PC-3 (cell line): ENCODE measurements at regions not wholly inside any gene's neighbourhood (a gene's known extent, or its start where the extent isn't known, plus 50 kb on each side); places are given as distances from the start of the nearest gene placed in this dataset.
"Not testable (repeated sequence)": the region's sequence is repeated elsewhere in the genome, so short reads cannot be mapped to it uniquely, and the experiment has no call there.

Source experiments
- ATAC-seq: fragments of 200-7000 bp; cut with Tn5 transposase; 2 replicates; pipeline ENCODE4 v1.9.1; 2020; ENCODE audit warnings: mild to moderate bottlenecking, moderate library complexity
- BruUV-seq: library from RNA; stranded (reverse); fragments of 400-500 nt; replicated peaks from 2 replicates; lab custom pipeline; 2021; lab: Mats Ljungman, UMichigan
- CTCF ChIA-PET: fragments of 300-600 bp; sonication (Branson Sonifier 250); formaldehyde crosslinking; loops from one replicate; lab custom pipeline; 2022; ENCODE audit warnings: antibody characterized with exemption; lab: Charles Lee
- POLR2A ChIA-PET: fragments of 300-600 bp; sonication (Branson Sonifier 250); formaldehyde crosslinking; loops from one replicate; lab custom pipeline; 2022; ENCODE audit warnings: antibody characterized with exemption; ENCODE audit not compliant: unreplicated experiment; lab: Charles Lee
- DNase-seq: peaks from one replicate; pipeline ENCODE4 v3.0.0-alpha.2; 2015
- H2AFZ ChIP-seq: fragments of 300-600 bp; sonication (generic); 2 replicates; pipeline ENCODE4 v1.6.0; 2016; ENCODE audit warnings: antibody characterized with exemption, low read length
- H3F3A ChIP-seq: fragments of 300-600 bp; sonication (generic); one replicate; pipeline ENCODE4 v1.6.0; 2017; ENCODE audit warnings: antibody characterized with exemption, low read length, control low read depth, mild to moderate bottlenecking; ENCODE audit not compliant: unreplicated experiment
- H3K27ac ChIP-seq: fragments of 300-600 bp; sonication (generic); 2 replicates; pipeline ENCODE4 v1.5.1; 2016; ENCODE audit warnings: mild to moderate bottlenecking, low read length
- H3K27me3 ChIP-seq: fragments of 300-600 bp; sonication (generic); 2 replicates; pipeline ENCODE4 v1.6.1; 2016; ENCODE audit warnings: low read length, mixed read lengths
- H3K36me3 ChIP-seq: fragments of 300-600 bp; sonication (generic); 2 replicates; pipeline ENCODE4 v1.6.1; 2016; ENCODE audit warnings: low read depth, mixed run types, low read length, mixed read lengths
- H3K4me1 ChIP-seq: fragments of 300-600 bp; sonication (generic); 2 replicates; pipeline ENCODE4 v1.5.1; 2016; ENCODE audit warnings: low read length; ENCODE audit not compliant: insufficient read depth
- H3K4me2 ChIP-seq: fragments of 300-600 bp; sonication (generic); 2 replicates; pipeline ENCODE4 v1.6.0; 2016; ENCODE audit warnings: low read length
- H3K4me3 ChIP-seq: fragments of 300-600 bp; sonication (generic); 2 replicates; pipeline ENCODE4 v1.5.1; 2016; ENCODE audit warnings: mild to moderate bottlenecking, low read length, mixed read lengths
- H3K79me2 ChIP-seq: fragments of 300-600 bp; sonication (generic); 2 replicates; pipeline ENCODE4 v1.6.1; 2017; ENCODE audit warnings: low read length, mixed read lengths
- H3K9ac ChIP-seq: fragments of 300-600 bp; sonication (generic); 2 replicates; pipeline ENCODE4 v1.6.0; 2016; ENCODE audit warnings: mild to moderate bottlenecking, low read length
- H3K9me2 ChIP-seq: fragments of 300-600 bp; sonication (generic); replicated peaks from 2 replicates; pipeline ENCODE4 v1.6.1; 2016; ENCODE audit warnings: mixed run types, low read length, mixed read lengths
- H3K9me3 ChIP-seq: fragments of 300-600 bp; sonication (generic); 2 replicates; pipeline ENCODE4 v1.6.1; 2016; ENCODE audit warnings: low read length, mixed read lengths
- H4K20me1 ChIP-seq: fragments of 300-600 bp; sonication (generic); 2 replicates; pipeline ENCODE4 v1.6.1; 2016; ENCODE audit warnings: low read length, mixed read lengths
- CTCF ChIP-seq: fragments of 300-600 bp; sonication (generic); conservative IDR thresholded peaks from 2 replicates; pipeline ENCODE4 v1.5.1; 2017; ENCODE audit warnings: antibody characterized with exemption, low read depth, mild to moderate bottlenecking, low read length
- EZH2 ChIP-seq: fragments of 300-600 bp; sonication (generic); IDR thresholded peaks from one replicate; pipeline ENCODE4 v1.6.1; 2017; ENCODE audit warnings: antibody characterized with exemption, mild to moderate bottlenecking, low read length; ENCODE audit not compliant: unreplicated experiment
- EZH2phosphoT487 ChIP-seq: fragments of 300-600 bp; sonication (generic); IDR thresholded peaks from 2 replicates; pipeline ENCODE4 v1.6.1; 2018; ENCODE audit warnings: mild to moderate bottlenecking, antibody characterized with exemption, low read length, borderline replicate concordance
- intact Hi-C: fragments of 100-400 bp; cut with micrococcal nuclease; formaldehyde crosslinking; loops from 2 replicates; pipeline ENCODE4 v1.9.0; 2023

- H3K9ac ChIP-seq: no peak overlapping the region
- H4K20me1 ChIP-seq: no peaks in the 10 kb centered on the region
- POLR2A ChIA-PET: interaction anchor here (0.6 kb wide), 1 partner anchor 533 kb away, joined by 9 read pairs; no protein-coding TSS in a partner anchor
- no peaks in the 10 kb centered on the region for H3K9me3 ChIP-seq
- no peak for DNase-seq
- H3K4me3 ChIP-seq: no peak overlapping the region
- CTCF ChIA-PET: no interaction called here
- no peaks in the 10 kb centered on the region for H3K27me3 ChIP-seq
- H3K4me1 ChIP-seq: peaks cover 9% of the 10 kb centered on the region
- H3K4me2 ChIP-seq: no peak overlapping the region
- intact Hi-C loops: no loop called here
- ATAC-seq: no peak
- H3K27ac ChIP-seq: no peak overlapping the region
- BruUV-seq: no TSS peak
- H3K9me2 ChIP-seq: no peaks in the 10 kb centered on the region
- H3K36me3 ChIP-seq: no peaks in the 10 kb centered on the region
- no peak overlapping the region for H2AFZ ChIP-seq
- no peaks in the 10 kb centered on the region for H3K79me2 ChIP-seq
- no peak for TF ChIP-seq EZH2
- TF ChIP-seq CTCF: no peak
- no peak for TF ChIP-seq EZH2phosphoT487
- no peaks in the 10 kb centered on the region for H3F3A ChIP-seq
Observed at GRCh38 chr15:69562564-69562963, 109.9 kb downstream of the RPLP1 start.

GRCh38 chr15:69565066-69565655 is 112.5 kb downstream of the RPLP1 start:
- ChIA-PET CTCF (no interaction called here), POLR2A (interaction anchor here (0.6 kb wide), 1 partner anchor 111 kb away, joined by 11 read pairs; no protein-coding TSS in a partner anchor)
- no peaks in the 10 kb centered on the region for H4K20me1 ChIP-seq
- H3K79me2 ChIP-seq: no peaks in the 10 kb centered on the region
- H3K36me3 ChIP-seq: no peaks in the 10 kb centered on the region
- ATAC-seq (no peak), DNase-seq (no peak)
- TF ChIP-seq EZH2phosphoT487: no peak
- no peak for TF ChIP-seq EZH2
- TF ChIP-seq CTCF: no peak
- no peaks in the 10 kb centered on the region for H3F3A ChIP-seq
- no peaks in the 10 kb centered on the region for H3K4me1 ChIP-seq
- H3K9me2 ChIP-seq: no peaks in the 10 kb centered on the region
- no peak overlapping the region for H3K9ac ChIP-seq
- H3K27me3 ChIP-seq: no peaks in the 10 kb centered on the region
- H3K4me2 ChIP-seq: no peak overlapping the region
- no peak overlapping the region for H3K4me3 ChIP-seq
- no peaks in the 10 kb centered on the region for H3K9me3 ChIP-seq
- intact Hi-C loops: no loop called here
- no peak overlapping the region for H2AFZ ChIP-seq
- no TSS peak for BruUV-seq
- no peak overlapping the region for H3K27ac ChIP-seq

- H3K27ac ChIP-seq, H3K9me3 ChIP-seq, H2AFZ ChIP-seq, H3K9ac ChIP-seq, H3K4me1 ChIP-seq, DNase-seq, H3K4me2 ChIP-seq, CTCF ChIA-PET, H3K79me2 ChIP-seq, H3F3A ChIP-seq, H3K4me3 ChIP-seq, H3K36me3 ChIP-seq, H4K20me1 ChIP-seq, H3K9me2 ChIP-seq, intact Hi-C loops, ATAC-seq, POLR2A ChIA-PET, H3K27me3 ChIP-seq, BruUV-seq: not testable (repeated sequence)
Observed at GRCh38 chr15:69567238-69567760, 114.7 kb downstream of the RPLP1 start.
